ENCODE measurements at regions not wholly inside any gene's neighbourhood (a gene's known extent, or its start where the extent isn't known, plus 50 kb on each side); places are given as distances from the start of the nearest gene placed in this dataset.

GRCh38 chr15:37520882-37521281 lies 413.6 kb upstream of the TMCO5A start:
- TF ChIP-seq CTCF (IDR thresholded peaks at IDR 0.05) (no peak), EZH2 (IDR thresholded peaks at IDR 0.05) (no peak), EZH2phosphoT487 (IDR thresholded peaks at IDR 0.05) (no peak)

Data from neural progenitor cell (in vitro differentiated cells).